ENCODE measurements at regions not wholly inside any gene's neighbourhood (a gene's known extent, or its start where the extent isn't known, plus 50 kb on each side); places are given as distances from the start of the nearest gene placed in this dataset.
"Not testable (repeated sequence)": the region's sequence is repeated elsewhere in the genome, so short reads cannot be mapped to it uniquely, and the experiment has no call there.

- no peaks in the 10 kb centered on the region for H3K9me3 ChIP-seq (ENCODE audit: control insufficient read depth, low read depth, low read length)
- no peaks in the 10 kb centered on the region for H3K4me1 ChIP-seq (ENCODE audit: control insufficient read depth, insufficient read depth, low read length)
- no peak overlapping the region for H3K4me3 ChIP-seq (ENCODE audit: low read length)
- no peak for DNase-seq
- no peaks in the 10 kb centered on the region for H3K27me3 ChIP-seq (ENCODE audit: control insufficient read depth, insufficient read depth, low read length)
- no peak overlapping the region for H3K27ac ChIP-seq (ENCODE audit: low read length)
- H3K36me3 ChIP-seq (ENCODE audit: control insufficient read depth, insufficient read depth, low read length): no peaks in the 10 kb centered on the region
- 67% methylated on average over 1 of the region's 6 CpGs for WGBS (ENCODE audit: insufficient coverage, low lambda C conversion rate)
Measured at GRCh38 chr14:53716578-53716977, 240.0 kb downstream of the BMP4 start.

GRCh38 chr14:53715193-53715721 is 241.4 kb downstream of the BMP4 start:
- DNase-seq: peak; percentile 16 to 70
- Histone ChIP-seq H3K4me1 (ENCODE audit: control insufficient read depth, insufficient read depth, low read length) (no peaks in the 10 kb centered on the region), H3K27me3 (ENCODE audit: control insufficient read depth, insufficient read depth, low read length) (no peaks in the 10 kb centered on the region), H3K9me3 (ENCODE audit: control insufficient read depth, low read depth, low read length) (no peaks in the 10 kb centered on the region), H3K27ac (ENCODE audit: low read length) (no peak overlapping the region), H3K4me3 (ENCODE audit: low read length) (no peak overlapping the region), H3K36me3 (ENCODE audit: control insufficient read depth, insufficient read depth, low read length) (no peaks in the 10 kb centered on the region)
- 43% methylated on average over 2 of the region's 3 CpGs for WGBS (ENCODE audit: insufficient coverage, low lambda C conversion rate)

- Histone ChIP-seq H3K4me3 (ENCODE audit: low read length) (no peak overlapping the region), H3K27me3 (ENCODE audit: control insufficient read depth, insufficient read depth, low read length) (no peaks in the 10 kb centered on the region), H3K9me3 (ENCODE audit: control insufficient read depth, low read depth, low read length) (no peaks in the 10 kb centered on the region), H3K27ac (ENCODE audit: low read length) (no peak overlapping the region), H3K4me1 (ENCODE audit: control insufficient read depth, insufficient read depth, low read length) (no peaks in the 10 kb centered on the region), H3K36me3 (ENCODE audit: control insufficient read depth, insufficient read depth, low read length) (no peaks in the 10 kb centered on the region)
- DNase-seq: peak in 1 of 2 donors; percentile 9
- 22% methylated on average over 3 of the region's 5 CpGs for WGBS (ENCODE audit: insufficient coverage, low lambda C conversion rate)
Measured at GRCh38 chr14:53714495-53715192, 242.0 kb downstream of the BMP4 start.

- not testable (repeated sequence) for H3K36me3 ChIP-seq (ENCODE audit: control insufficient read depth, insufficient read depth, low read length); H3K27me3 ChIP-seq (ENCODE audit: control insufficient read depth, insufficient read depth, low read length); H3K4me1 ChIP-seq (ENCODE audit: control insufficient read depth, insufficient read depth, low read length); H3K4me3 ChIP-seq (ENCODE audit: low read length); DNase-seq; H3K27ac ChIP-seq (ENCODE audit: low read length); H3K9me3 ChIP-seq (ENCODE audit: control insufficient read depth, low read depth, low read length)
- 96% methylated on average over 3 of the region's 3 CpGs for WGBS (ENCODE audit: insufficient coverage, low lambda C conversion rate)
Measured at GRCh38 chr14:53712901-53713300, 243.7 kb downstream of the BMP4 start.

GRCh38 chr14:53711205-53711604 is 245.4 kb downstream of the BMP4 start:
- DNase-seq: no peak
- no peak overlapping the region for H3K27ac ChIP-seq (ENCODE audit: low read length)
- 100% methylated on average over 1 of the region's 4 CpGs for WGBS (ENCODE audit: insufficient coverage, low lambda C conversion rate)
- H3K27me3 ChIP-seq (ENCODE audit: control insufficient read depth, insufficient read depth, low read length): no peaks in the 10 kb centered on the region
- no peaks in the 10 kb centered on the region for H3K4me1 ChIP-seq (ENCODE audit: control insufficient read depth, insufficient read depth, low read length)
- H3K36me3 ChIP-seq (ENCODE audit: control insufficient read depth, insufficient read depth, low read length): no peaks in the 10 kb centered on the region
- H3K4me3 ChIP-seq (ENCODE audit: low read length): no peak overlapping the region
- H3K9me3 ChIP-seq (ENCODE audit: control insufficient read depth, low read depth, low read length): no peaks in the 10 kb centered on the region

- H3K36me3 ChIP-seq (ENCODE audit: control insufficient read depth, insufficient read depth, low read length): no peaks in the 10 kb centered on the region
- H3K27ac ChIP-seq (ENCODE audit: low read length): no peak overlapping the region
- no peaks in the 10 kb centered on the region for H3K27me3 ChIP-seq (ENCODE audit: control insufficient read depth, insufficient read depth, low read length)
- H3K4me1 ChIP-seq (ENCODE audit: control insufficient read depth, insufficient read depth, low read length): no peaks in the 10 kb centered on the region
- no peak for DNase-seq
- H3K4me3 ChIP-seq (ENCODE audit: low read length): no peak overlapping the region
- H3K9me3 ChIP-seq (ENCODE audit: control insufficient read depth, low read depth, low read length): no peaks in the 10 kb centered on the region
- WGBS (ENCODE audit: insufficient coverage, low lambda C conversion rate): 100% methylated on average over 2 of the region's 4 CpGs
Measured at GRCh38 chr14:53710615-53711014, 246.0 kb downstream of the BMP4 start.

GRCh38 chr14:53709381-53709780 is 247.2 kb downstream of the BMP4 start:
- Histone ChIP-seq H3K4me3 (ENCODE audit: low read length) (no peak overlapping the region), H3K36me3 (ENCODE audit: control insufficient read depth, insufficient read depth, low read length) (no peaks in the 10 kb centered on the region), H3K27ac (ENCODE audit: low read length) (no peak overlapping the region), H3K27me3 (ENCODE audit: control insufficient read depth, insufficient read depth, low read length) (no peaks in the 10 kb centered on the region), H3K4me1 (ENCODE audit: control insufficient read depth, insufficient read depth, low read length) (no peaks in the 10 kb centered on the region), H3K9me3 (ENCODE audit: control insufficient read depth, low read depth, low read length) (no peaks in the 10 kb centered on the region)
- no CpG with 5 or more reads among the region's 3 CpGs for WGBS (ENCODE audit: insufficient coverage, low lambda C conversion rate)
- no peak for DNase-seq

GRCh38 chr14:53703457-53703856 is 253.2 kb downstream of the BMP4 start:
- Histone ChIP-seq H3K36me3 (ENCODE audit: control insufficient read depth, insufficient read depth, low read length) (no peaks in the 10 kb centered on the region), H3K4me1 (ENCODE audit: control insufficient read depth, insufficient read depth, low read length) (no peaks in the 10 kb centered on the region), H3K27me3 (ENCODE audit: control insufficient read depth, insufficient read depth, low read length) (no peaks in the 10 kb centered on the region), H3K27ac (ENCODE audit: low read length) (no peak overlapping the region), H3K9me3 (ENCODE audit: control insufficient read depth, low read depth, low read length) (no peaks in the 10 kb centered on the region), H3K4me3 (ENCODE audit: low read length) (no peak overlapping the region)
- DNase-seq: peak in 1 of 2 donors; percentile 17

- no peaks in the 10 kb centered on the region for H3K9me3 ChIP-seq (ENCODE audit: control insufficient read depth, low read depth, low read length)
- H3K27me3 ChIP-seq (ENCODE audit: control insufficient read depth, insufficient read depth, low read length): no peaks in the 10 kb centered on the region
- no peak overlapping the region for H3K4me3 ChIP-seq (ENCODE audit: low read length)
- H3K36me3 ChIP-seq (ENCODE audit: control insufficient read depth, insufficient read depth, low read length): no peaks in the 10 kb centered on the region
- no peak for DNase-seq
- H3K4me1 ChIP-seq (ENCODE audit: control insufficient read depth, insufficient read depth, low read length): no peaks in the 10 kb centered on the region
- H3K27ac ChIP-seq (ENCODE audit: low read length): no peak overlapping the region
- WGBS (ENCODE audit: insufficient coverage, low lambda C conversion rate): 83% methylated on average over 1 of the region's 3 CpGs
Measured at GRCh38 chr14:53701108-53701875, 255.3 kb downstream of the BMP4 start.

- H3K36me3 ChIP-seq (ENCODE audit: control insufficient read depth, insufficient read depth, low read length): no peaks in the 10 kb centered on the region
- no peak overlapping the region for H3K4me3 ChIP-seq (ENCODE audit: low read length)
- no peaks in the 10 kb centered on the region for H3K27me3 ChIP-seq (ENCODE audit: control insufficient read depth, insufficient read depth, low read length)
- H3K27ac ChIP-seq (ENCODE audit: low read length): no peak overlapping the region
- no peak for DNase-seq
- WGBS (ENCODE audit: insufficient coverage, low lambda C conversion rate): 100% methylated on average over 1 of the region's 3 CpGs
- H3K4me1 ChIP-seq (ENCODE audit: control insufficient read depth, insufficient read depth, low read length): no peaks in the 10 kb centered on the region
- H3K9me3 ChIP-seq (ENCODE audit: control insufficient read depth, low read depth, low read length): no peaks in the 10 kb centered on the region
Measured at GRCh38 chr14:53696217-53696965, 260.2 kb downstream of the BMP4 start.
